HG03196 (cell line): ENCODE measurements at regions not wholly inside any gene's neighbourhood (a gene's known extent, or its start where the extent isn't known, plus 50 kb on each side); places are given as distances from the start of the nearest gene placed in this dataset.
"Not testable (repeated sequence)": the region's sequence is repeated elsewhere in the genome, so short reads cannot be mapped to it uniquely, and the experiment has no call there.

Source experiments
- ATAC-seq: cut with Tn5 transposase; IDR thresholded peaks from one replicate; pipeline ENCODE4 v1.9.1; 2021; ENCODE audit not compliant: unreplicated experiment

DNA sequence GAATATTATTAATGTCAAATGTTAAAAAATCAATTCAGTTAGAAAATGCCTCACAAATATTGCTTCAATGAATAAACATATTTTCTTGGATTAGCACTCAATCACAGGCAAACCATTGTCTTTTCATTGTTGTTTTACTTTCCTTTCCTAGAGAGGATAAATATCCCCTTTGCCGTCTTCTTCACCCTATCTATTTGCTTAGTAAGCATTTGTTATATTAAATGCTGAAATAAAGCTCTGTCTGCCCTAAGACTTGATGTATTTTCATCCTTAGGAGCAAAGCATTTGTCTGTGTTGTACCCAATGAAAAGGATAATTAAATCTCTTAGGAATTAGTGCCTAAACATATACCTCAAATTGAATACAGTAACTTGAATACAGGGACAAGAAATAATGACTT, 1071.2 kb upstream of the GYPC start:
- ATAC-seq, result no peak

- ATAC-seq, result no peak
Measured at GRCh38 chr2:125588780-125589179, 1067.2 kb upstream of the GYPC start.

GRCh38 chr2:125591954-125592353, 1064.0 kb upstream of the GYPC start:
- no peak for ATAC-seq

DNA sequence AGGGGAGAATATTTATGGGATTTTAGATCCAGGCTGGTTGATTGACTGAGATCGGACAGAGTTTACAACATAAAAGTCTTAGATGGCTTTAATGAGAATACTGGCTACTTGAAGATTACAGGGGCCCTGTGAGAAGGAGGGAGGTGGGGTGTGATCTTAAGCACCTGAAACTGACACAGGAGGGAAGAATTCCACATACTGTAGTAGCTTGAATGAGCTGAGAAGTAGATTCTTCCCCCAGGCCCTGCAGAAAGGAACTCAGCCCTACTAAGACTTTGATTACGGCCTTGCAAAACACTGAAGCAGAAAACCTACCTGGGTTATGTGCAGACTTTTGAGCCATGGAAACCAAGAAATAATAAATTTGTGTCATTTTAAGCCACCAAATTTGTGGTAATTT, 1062.9 kb upstream of the GYPC start:
- no peak for ATAC-seq

DNA sequence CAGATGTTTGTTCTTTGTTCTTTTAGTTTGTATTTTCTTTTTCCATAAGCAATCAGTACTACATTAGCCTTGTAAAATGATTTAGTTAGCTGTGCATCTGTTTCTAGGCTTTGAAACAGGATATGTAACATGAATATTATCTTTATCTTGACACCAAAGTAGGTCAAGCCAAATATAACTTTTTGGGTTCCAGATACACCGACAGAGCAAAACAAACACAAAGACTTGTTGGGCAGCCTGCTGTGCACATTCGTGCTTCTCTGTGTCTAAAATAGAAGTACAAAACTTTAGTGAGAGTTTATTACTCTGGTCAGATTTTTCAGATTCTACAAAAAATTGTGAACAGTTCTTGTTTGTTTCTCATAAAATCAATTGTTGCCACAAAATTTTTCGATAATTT, 1059.3 kb upstream of the GYPC start:
- ATAC-seq, result no peak

GRCh38 chr2:125615438-125615837, 1040.5 kb upstream of the GYPC start:
- no peak for ATAC-seq

GRCh38 chr2:125630377-125630776, 1025.6 kb upstream of the GYPC start:
- ATAC-seq, result no peak

DNA sequence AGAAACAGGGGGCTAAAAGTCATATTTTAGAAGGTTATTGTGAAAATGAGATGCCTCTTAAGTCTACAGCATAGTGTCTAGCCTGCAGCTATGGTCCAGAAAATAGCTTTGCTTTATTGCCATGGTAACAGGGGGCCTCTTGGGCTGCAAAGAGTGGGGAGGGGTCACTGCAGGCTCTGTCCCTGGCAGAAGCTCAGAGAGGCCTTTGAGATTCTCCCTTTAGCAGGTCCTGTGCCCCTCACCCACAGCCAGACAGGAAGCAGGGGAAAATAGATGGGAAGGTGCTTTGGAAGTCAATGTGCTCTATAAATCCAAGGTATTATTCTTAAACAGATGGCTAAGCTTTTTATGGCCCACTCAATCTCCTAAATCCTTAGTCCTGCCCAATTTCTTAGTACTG, 1021.3 kb upstream of the GYPC start:
- ATAC-seq, result no peak

- no peak for ATAC-seq
Measured at GRCh38 chr2:125638345-125638744, 1017.6 kb upstream of the GYPC start.

GRCh38 chr2:125642032-125642431, 1013.9 kb upstream of the GYPC start:
- ATAC-seq, result no peak

DNA sequence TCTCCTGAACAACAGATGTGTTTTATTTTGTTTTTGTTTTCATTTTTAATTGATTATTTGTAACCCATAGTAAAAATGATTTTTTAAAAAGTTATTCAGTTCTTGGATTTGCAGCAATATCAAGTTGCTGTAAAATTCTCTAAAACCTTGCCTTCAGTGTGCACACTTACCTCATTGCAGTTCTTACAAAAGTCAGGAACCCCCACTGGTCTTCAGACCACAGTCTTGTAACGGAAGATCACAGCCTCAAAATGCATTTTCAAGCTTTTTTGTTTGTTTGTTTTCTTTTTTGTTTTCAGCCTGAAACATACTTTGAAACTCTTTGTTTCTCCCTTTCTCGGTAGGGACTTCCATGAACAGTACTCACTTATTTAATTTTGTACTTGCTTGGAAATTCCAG, 1012.8 kb upstream of the GYPC start:
- ATAC-seq, result no peak

DNA sequence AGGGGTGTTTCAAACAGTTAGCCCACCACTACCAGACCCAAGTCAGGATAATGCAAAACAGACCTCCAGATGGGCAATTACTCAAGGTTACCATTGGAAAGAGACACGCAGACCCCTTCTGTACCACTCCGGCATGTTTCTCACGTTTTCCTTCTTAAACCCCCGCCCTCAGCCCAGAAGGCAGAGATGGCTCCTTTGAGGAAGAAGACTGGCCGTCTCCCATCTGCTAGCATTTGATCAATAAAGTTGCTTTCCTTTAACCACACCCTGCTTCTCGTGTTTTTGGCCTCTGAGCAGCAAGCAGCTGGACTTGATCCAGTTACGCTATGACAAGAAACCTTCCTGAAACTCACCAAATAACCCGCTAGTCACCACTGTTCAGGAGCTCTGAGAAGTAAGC, 1012.4 kb upstream of the GYPC start:
- ATAC-seq, result no peak

DNA sequence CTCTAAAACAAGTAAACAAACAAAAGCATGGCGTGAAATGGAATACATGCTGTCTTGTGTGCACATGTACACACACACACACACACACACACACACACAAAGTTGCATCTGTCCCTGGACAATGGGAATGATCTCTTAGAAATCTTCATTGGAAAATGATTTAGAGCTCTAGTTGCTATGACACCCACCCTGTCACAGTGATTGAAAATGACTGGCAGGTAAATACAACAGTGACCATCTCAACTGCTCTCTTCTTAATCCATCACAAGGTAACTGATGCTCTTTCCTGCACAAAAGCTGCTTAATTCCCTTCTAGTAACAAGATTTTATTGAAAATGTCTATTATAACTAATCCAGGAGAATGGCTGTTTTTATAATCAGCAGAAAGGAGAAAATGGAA, 1011.7 kb upstream of the GYPC start:
- ATAC-seq, result no peak

GRCh38 chr2:125652280-125652679, 1003.7 kb upstream of the GYPC start:
- no peak for ATAC-seq

DNA sequence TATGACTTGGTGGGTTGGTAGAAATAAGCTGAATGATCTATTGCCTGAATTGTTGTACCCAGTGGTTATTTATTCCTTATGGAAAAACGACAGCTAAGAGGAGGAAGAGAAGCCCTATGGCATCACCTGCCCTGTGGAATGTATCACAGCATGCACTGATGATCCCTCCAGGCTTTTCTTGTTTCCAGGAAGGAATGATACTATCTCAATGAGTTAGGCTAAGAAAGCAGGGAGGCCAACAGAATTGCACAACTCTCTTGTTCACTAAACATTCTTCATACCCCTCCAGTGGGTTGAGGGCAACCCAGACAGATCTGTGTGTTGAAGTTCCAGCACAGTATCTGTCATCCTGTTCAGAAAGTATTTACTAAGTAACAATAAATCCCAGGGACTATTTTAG, 1001.7 kb upstream of the GYPC start:
- no peak for ATAC-seq

GRCh38 chr2:125656190-125656589, 999.8 kb upstream of the GYPC start:
- no peak for ATAC-seq

GRCh38 chr2:125658583-125658982, 997.4 kb upstream of the GYPC start:
- ATAC-seq, result no peak

GRCh38 chr2:125660369-125660768, 995.6 kb upstream of the GYPC start:
- ATAC-seq, result not testable (repeated sequence)

DNA sequence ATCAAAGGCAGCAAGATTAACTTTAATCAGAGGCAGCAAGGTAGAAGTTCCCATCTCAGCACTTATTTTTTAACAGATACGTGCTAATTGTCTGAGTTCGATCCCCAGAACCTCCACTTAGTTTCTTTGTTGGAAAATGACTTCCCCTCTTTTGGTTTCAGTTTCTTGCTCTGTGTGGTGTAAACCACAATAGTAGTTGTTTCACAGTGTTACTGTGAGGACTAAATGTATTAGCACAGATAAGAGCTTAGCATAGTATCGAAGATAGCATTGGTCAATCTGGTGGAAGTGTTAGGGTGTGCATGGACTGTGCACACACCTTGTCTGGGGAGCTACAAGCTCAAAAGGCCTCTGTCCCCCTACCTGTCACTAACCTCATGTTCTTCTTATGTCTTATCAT, 988.3 kb upstream of the GYPC start:
- ATAC-seq, result no peak

DNA sequence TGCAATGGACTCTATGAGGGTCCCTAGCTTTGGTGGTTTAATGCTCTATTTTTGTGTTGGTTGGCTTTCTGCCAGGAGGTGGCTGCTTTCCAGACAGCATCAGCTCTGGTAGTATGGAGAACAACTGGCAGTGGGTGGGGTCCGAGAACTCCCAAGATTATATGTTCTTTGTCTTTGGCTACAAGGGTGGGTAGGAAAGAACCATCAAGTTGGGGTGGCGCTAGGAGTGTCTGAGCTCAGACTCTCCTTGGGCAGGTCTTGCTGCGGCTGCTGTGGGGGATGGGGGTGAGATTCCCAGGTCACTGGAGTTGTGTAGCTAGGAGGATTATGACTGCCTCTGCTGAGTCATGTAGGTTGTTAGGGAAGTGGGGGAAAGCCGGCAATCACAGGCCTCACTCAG, 976.1 kb upstream of the GYPC start:
- no peak for ATAC-seq

DNA sequence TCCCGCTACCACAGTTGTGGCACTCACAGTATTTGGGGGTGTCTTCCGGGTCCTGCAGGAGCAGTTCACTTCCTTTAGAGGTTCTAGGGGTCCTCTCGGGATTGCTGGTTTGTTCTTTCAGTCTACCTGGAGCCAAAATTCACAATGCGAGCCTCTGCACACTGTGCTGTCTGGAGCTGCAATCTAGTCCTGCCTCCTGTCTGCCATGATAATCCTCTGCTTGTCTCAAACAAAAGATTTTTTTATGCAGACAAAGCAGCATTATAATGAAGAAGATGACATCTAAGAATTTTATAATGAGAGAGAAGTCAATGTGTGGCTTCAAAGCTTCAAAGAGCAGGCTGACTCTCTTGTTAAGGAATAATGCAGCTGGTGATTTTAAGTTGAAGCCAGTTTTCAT, 975.1 kb upstream of the GYPC start:
- ATAC-seq, result no peak

DNA sequence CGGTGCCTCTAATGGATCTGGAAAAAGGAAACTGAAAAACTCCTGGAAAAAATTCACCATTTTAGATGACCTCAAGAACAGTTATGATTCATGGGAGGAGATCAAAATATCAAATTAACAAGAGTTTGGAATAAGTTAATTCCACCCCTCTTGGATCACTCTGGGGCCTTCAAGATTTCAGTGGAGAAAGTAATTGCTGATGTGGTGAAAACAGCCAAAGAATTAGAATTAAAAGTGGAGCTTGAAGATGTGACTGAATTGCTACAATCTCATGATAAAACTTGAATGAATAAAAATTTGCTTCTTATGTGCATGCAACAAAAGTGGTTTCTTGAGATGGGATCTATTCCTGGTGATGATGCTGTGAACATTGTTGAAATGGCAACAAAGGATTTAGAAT, 974.4 kb upstream of the GYPC start:
- ATAC-seq, result no peak

GRCh38 chr2:125681976-125682805, 973.8 kb upstream of the GYPC start:
- ATAC-seq, result no peak
